GM12874 (cell line): ENCODE measurements at regions not wholly inside any gene's neighbourhood (a gene's known extent, or its start where the extent isn't known, plus 50 kb on each side); places are given as distances from the start of the nearest gene placed in this dataset.

Experiments used
- TF ChIP-seq, protein P1 (sequence below): IDR thresholded peaks from 2 replicates; pipeline ENCODE4 v1.5.1; 2011; ENCODE audit warnings: low read depth, mild to moderate bottlenecking, control low read depth, low read length, moderate library complexity; ENCODE audit not compliant: insufficient read depth

DNA sequence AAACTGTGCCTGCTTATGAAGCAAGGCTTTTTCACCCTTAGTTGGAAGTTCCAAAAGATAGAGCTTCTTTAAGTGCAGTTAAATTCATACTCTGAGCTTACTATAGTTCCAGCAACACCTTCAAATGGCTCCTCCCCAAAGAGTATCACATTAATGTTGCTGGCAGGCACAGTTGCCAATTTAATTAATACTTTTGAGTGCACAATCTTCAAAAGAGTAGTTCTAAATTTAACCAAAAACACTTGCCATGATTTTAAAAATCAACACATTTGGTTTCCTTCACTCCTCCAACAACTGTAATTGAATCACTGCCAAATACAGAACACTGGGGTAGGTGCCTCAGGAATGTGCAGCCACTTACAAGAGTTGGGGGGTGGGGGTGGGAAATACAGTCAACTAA is 150.6 kb upstream of the UBE2E3 start:
- TF ChIP-seq, protein P1, sequence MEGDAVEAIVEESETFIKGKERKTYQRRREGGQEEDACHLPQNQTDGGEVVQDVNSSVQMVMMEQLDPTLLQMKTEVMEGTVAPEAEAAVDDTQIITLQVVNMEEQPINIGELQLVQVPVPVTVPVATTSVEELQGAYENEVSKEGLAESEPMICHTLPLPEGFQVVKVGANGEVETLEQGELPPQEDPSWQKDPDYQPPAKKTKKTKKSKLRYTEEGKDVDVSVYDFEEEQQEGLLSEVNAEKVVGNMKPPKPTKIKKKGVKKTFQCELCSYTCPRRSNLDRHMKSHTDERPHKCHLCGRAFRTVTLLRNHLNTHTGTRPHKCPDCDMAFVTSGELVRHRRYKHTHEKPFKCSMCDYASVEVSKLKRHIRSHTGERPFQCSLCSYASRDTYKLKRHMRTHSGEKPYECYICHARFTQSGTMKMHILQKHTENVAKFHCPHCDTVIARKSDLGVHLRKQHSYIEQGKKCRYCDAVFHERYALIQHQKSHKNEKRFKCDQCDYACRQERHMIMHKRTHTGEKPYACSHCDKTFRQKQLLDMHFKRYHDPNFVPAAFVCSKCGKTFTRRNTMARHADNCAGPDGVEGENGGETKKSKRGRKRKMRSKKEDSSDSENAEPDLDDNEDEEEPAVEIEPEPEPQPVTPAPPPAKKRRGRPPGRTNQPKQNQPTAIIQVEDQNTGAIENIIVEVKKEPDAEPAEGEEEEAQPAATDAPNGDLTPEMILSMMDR, result no peak

DNA sequence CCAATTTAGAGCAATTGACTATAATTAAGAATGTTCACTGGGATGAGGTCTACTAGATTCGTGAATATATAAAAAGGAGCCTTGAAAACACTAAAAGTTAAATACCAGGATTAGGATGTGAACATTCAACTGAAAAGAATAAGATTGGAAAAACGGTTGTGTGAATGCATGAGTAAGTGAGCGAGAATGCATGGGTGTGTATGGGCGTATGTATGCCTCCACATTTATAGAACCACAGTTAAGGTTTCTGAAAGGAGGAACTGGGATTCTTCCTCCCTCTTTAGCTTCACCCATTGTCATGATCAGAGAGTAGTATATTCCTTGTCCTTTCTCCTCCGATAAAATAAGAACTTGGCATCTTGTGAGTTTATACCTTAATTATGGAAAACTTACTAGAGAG is 151.1 kb upstream of the UBE2E3 start:
- TF ChIP-seq, protein P1, result no peak

- TF ChIP-seq, protein P1, result no peak
These were observed 151.6 kb upstream of the UBE2E3 start for GRCh38 chr2:180828756-180829155.

DNA sequence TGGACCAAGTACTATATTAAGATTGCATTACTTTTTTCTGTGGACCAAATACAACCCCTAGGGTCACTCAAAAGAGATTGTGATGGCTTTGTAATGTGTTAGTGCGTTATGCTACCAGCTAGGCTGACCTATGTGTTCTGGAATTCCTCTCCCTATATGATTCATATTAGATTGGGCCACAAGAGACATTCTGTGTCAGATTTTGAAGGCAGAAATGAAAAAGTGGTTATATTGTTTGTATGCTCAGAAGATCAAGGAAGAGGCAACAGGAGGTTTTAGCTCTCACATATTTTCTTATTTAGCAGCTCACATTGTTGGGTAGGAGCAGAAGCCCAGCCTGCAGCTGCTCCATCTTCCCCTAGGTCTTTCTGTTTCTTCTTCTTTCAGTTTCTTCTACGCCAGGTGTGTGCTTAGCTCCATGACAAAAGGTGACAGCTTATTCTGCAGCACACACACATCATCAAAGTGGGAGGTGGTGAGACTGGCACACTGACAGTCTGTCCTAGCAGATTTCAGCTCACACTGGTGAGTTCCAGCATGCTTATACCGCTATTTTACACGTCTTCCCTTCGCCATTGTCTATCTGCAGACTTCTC is 156.8 kb upstream of the UBE2E3 start:
- TF ChIP-seq, protein P1, result no peak

- TF ChIP-seq, protein P1, result no peak
These were observed 161.3 kb upstream of the UBE2E3 start for GRCh38 chr2:180819106-180819505.

GRCh38 chr2:180799141-180799540 is 181.3 kb upstream of the UBE2E3 start:
- TF ChIP-seq, protein P1, result no peak

GRCh38 chr2:180790891-180791290 is 189.5 kb upstream of the UBE2E3 start:
- TF ChIP-seq, protein P1, result no peak
